ENCODE measurements at regions not wholly inside any gene's neighbourhood (a gene's known extent, or its start where the extent isn't known, plus 50 kb on each side); places are given as distances from the start of the nearest gene placed in this dataset.

- Histone ChIP-seq H3F3A (ENCODE audit: insufficient read depth, low read length, poor library complexity, severe bottlenecking) (no peaks in the 10 kb centered on the region), H3K4me2 (ENCODE audit: low read length) (no peak overlapping the region), H2AFZ (ENCODE audit: low read depth, low read length) (no peak overlapping the region), H3K27ac (ENCODE audit: low read length) (no peak overlapping the region), H3K4me3 (ENCODE audit: low read length) (no peak overlapping the region), H3K9me2 (ENCODE audit: insufficient read depth, low read length) (no peaks in the 10 kb centered on the region), H4K20me1 (ENCODE audit: insufficient read depth) (no peaks in the 10 kb centered on the region), H3K36me3 (ENCODE audit: insufficient read depth, low read length) (no peaks in the 10 kb centered on the region), H3K9ac (ENCODE audit: low read length) (no peak overlapping the region), H3K9me3 (ENCODE audit: low read length) (no peaks in the 10 kb centered on the region), H3K79me2 (replicated peaks; ENCODE audit: insufficient read depth, low read length) (no peaks in the 10 kb centered on the region), H3K27me3 (ENCODE audit: insufficient read depth, low read depth, low read length) (no peaks in the 10 kb centered on the region)
- no peak for TF ChIP-seq CTCF (IDR thresholded peaks at IDR 0.05; ENCODE audit: poor library complexity, severe bottlenecking)
- TF ChIP-seq EP300 (conservative IDR thresholded peaks at IDR 0.05; ENCODE audit: poor library complexity, severe bottlenecking), result no peak
- TF ChIP-seq EZH2 (IDR thresholded peaks at IDR 0.05; ENCODE audit: borderline replicate concordance, insufficient read depth, low read length, poor library complexity, severe bottlenecking), result no peak
- TF ChIP-seq MXI1 (conservative IDR thresholded peaks at IDR 0.05; ENCODE audit: poor library complexity, severe bottlenecking), result no peak
- TF ChIP-seq RAD21 (conservative IDR thresholded peaks at IDR 0.05), result no peak
- TF ChIP-seq SMC3 (conservative IDR thresholded peaks at IDR 0.05; ENCODE audit: poor library complexity), result no peak
- TF ChIP-seq POLR2AphosphoS5 (IDR thresholded peaks at IDR 0.05), result no peak
These were observed 214.6 kb downstream of the GABRG2 start for GRCh38 chr5:162282191-162282590.

GRCh38 chr5:162283609-162284008, 216.0 kb downstream of the GABRG2 start:
- H3K36me3 ChIP-seq (ENCODE audit: insufficient read depth, low read length), result no peaks in the 10 kb centered on the region
- H3F3A ChIP-seq (ENCODE audit: insufficient read depth, low read length, poor library complexity, severe bottlenecking), result no peaks in the 10 kb centered on the region
- H3K9ac ChIP-seq (ENCODE audit: low read length), result no peak overlapping the region
- no peaks in the 10 kb centered on the region for H3K27me3 ChIP-seq (ENCODE audit: insufficient read depth, low read depth, low read length)
- H2AFZ ChIP-seq (ENCODE audit: low read depth, low read length), result no peak overlapping the region
- H3K9me3 ChIP-seq (ENCODE audit: low read length), result no peaks in the 10 kb centered on the region
- no peak overlapping the region for H3K4me3 ChIP-seq (ENCODE audit: low read length)
- H3K9me2 ChIP-seq (ENCODE audit: insufficient read depth, low read length), result no peaks in the 10 kb centered on the region
- H3K27ac ChIP-seq (ENCODE audit: low read length), result no peak overlapping the region
- H4K20me1 ChIP-seq (ENCODE audit: insufficient read depth), result no peaks in the 10 kb centered on the region
- no peak overlapping the region for H3K4me2 ChIP-seq (ENCODE audit: low read length)
- no peaks in the 10 kb centered on the region for H3K79me2 ChIP-seq (replicated peaks; ENCODE audit: insufficient read depth, low read length)
- TF ChIP-seq EZH2 (IDR thresholded peaks at IDR 0.05; ENCODE audit: borderline replicate concordance, insufficient read depth, low read length, poor library complexity, severe bottlenecking), result no peak
- TF ChIP-seq CTCF (IDR thresholded peaks at IDR 0.05; ENCODE audit: poor library complexity, severe bottlenecking), result no peak
- no peak for TF ChIP-seq SMC3 (conservative IDR thresholded peaks at IDR 0.05; ENCODE audit: poor library complexity)
- no peak for TF ChIP-seq MXI1 (conservative IDR thresholded peaks at IDR 0.05; ENCODE audit: poor library complexity, severe bottlenecking)
- TF ChIP-seq REST (IDR thresholded peaks at IDR 0.05; ENCODE audit: borderline replicate concordance), result no peak
- TF ChIP-seq TAF1 (IDR thresholded peaks at IDR 0.05; ENCODE audit: low read depth), result no peak
- TF ChIP-seq RAD21 (conservative IDR thresholded peaks at IDR 0.05), result no peak
- no peak for TF ChIP-seq POLR2AphosphoS5 (IDR thresholded peaks at IDR 0.05)
- no peak for TF ChIP-seq EP300 (conservative IDR thresholded peaks at IDR 0.05; ENCODE audit: poor library complexity, severe bottlenecking)

All from neural cell (in vitro differentiated cells).